Pancreas (tissue), 10 donors: ENCODE measurements at regions not wholly inside any gene's neighbourhood (a gene's known extent, or its start where the extent isn't known, plus 50 kb on each side); places are given as distances from the start of the nearest gene placed in this dataset.
A peak's percentile ranks its signal among the peaks of the same experiment; 100 is the strongest.

Experiments used
- ATAC-seq, 4 donors: fragments of 200-7000 bp; cut with Tn5 transposase; one replicate each; pipeline versions ENCODE4 v1.8.0 to v1.9.1; 2020; ENCODE audit warnings: mild to moderate bottlenecking in 4 of 4, moderate library complexity in 4 of 4
- DNase-seq, 6 donors: peaks; one replicate each; pipeline ENCODE4 v3.0.0-alpha.2; 2020
- FAIRE-seq: peaks from 2 replicates; lab custom pipeline; 2012; peaks lifted over from hg19 to GRCh38; lab: Jason Lieb, UNC
- H3K27ac ChIP-seq, 4 donors: fragments of 200-600 bp; sonication (generic); 1 replicate in 3 of 4; 2 replicates in 1 of 4; pipeline versions ENCODE4 v1.5.0 to v1.8.0; 2020
- H3K27me3 ChIP-seq, 4 donors: fragments of 200-600 bp; one replicate each; pipeline ENCODE4 v1.8.0; 2021
- H3K36me3 ChIP-seq, 3 donors: fragments of 200-600 bp; sonication (generic) in 1 of 3; one replicate each; pipeline versions ENCODE4 v1.5.0 to v1.8.0; 2020 to 2021
- H3K4me1 ChIP-seq, 3 donors: fragments of 200-600 bp; one replicate each; pipeline ENCODE4 v1.8.0; 2021
- H3K4me3 ChIP-seq, 4 donors: fragments of 200-600 bp; sonication (generic) in 2 of 4; one replicate each; pipeline versions ENCODE4 v1.5.0 to v1.8.0; 2020 to 2021
- H3K9me3 ChIP-seq, 4 donors: fragments of 200-600 bp; one replicate each; pipeline ENCODE4 v1.8.0; 2021
- CTCF ChIP-seq, 4 donors: fragments of 200-600 bp; sonication (generic) in 3 of 4; IDR thresholded peaks; one replicate each; pipeline versions ENCODE4 v1.5.0 to v1.8.0; 2021; ENCODE audit warnings: antibody characterized with exemption in 4 of 4
- WGBS, 2 donors: extraction: QIAGEN DNeasy Blood & Tissue Kit; methylation state at CpG; one replicate each; pipeline ENCODE4 v1.1.7; 2013; 5-methylcytosine and 5-hydroxymethylcytosine counted together
- intact Hi-C, 3 donors: fragments of 100-400 bp; cut with DNase I; formaldehyde crosslinking; loops; one replicate each; pipeline versions ENCODE4 v1.11.1 to v1.14.2; 2022
- donor health status: healthy with polysubstance abuse.
- donor health status: DM: no; HTN: no; CAD: no; lungs with moderate emphysema.
- donor health status: DM: no; HTN: no; CAD: no.
- donor health status: control.
- donor health status: control.
- donor health status: Bipolar disorder and iron deficiency.
- donor health status: DM: yes; HTN: yes; CAD: no.
- donor health status: DM: no; HTN: no; CAD: no.
- donor health status: DM: no; HTN: no; CAD: no.
- donor health status: DM: yes; HTN: yes; CAD: no.

GRCh38 chr19:31416548-31416947 lies 67.3 kb upstream of the TSHZ3 start:
- intact Hi-C loops, result no loop called here
- TF ChIP-seq CTCF (IDR thresholded peaks at IDR 0.05), result no peak
- Histone ChIP-seq H3K9me3 (no peaks in the 10 kb centered on the region), H3K4me3 (no peak overlapping the region), H3K27me3 (peaks cover 0 to 9% (median 0%) of the 10 kb centered on the region in 4 donors), H3K4me1 (no peaks in the 10 kb centered on the region), H3K36me3 (no peaks in the 10 kb centered on the region), H3K27ac (no peak overlapping the region)
- WGBS, 2 donors, result 55 to 79% methylated on average over 2 of the region's 2 CpGs
- DNase-seq, result no peak
- no peak for FAIRE-seq
- no peak for ATAC-seq

DNA sequence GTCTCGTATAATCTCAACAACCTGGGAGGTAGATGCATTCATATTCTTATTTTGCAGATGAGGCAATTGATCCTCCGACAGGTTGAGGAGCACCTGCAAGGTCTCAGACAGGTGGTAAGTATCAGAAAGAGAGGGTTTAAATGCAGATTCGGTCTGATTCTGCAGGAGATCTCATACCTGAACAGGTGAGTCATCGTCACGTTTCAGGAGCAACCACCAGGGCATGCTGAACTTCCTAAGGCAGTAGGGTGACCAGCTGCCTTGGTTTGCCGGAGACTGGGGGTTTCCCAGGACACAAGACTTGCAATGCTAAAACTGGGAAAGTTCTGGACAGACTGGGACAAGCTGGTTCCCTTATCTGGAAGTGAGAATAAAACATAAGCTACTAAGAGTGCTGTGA lies 68.8 kb upstream of the TSHZ3 start:
- intact Hi-C loops, result no loop called here
- DNase-seq, result peak in 1 of 6 donors; percentile 16
- Histone ChIP-seq H3K27ac (no peak overlapping the region), H3K4me3 (no peak overlapping the region), H3K9me3 (no peaks in the 10 kb centered on the region), H3K4me1 (no peaks in the 10 kb centered on the region), H3K36me3 (no peaks in the 10 kb centered on the region), H3K27me3 (peaks cover 0 to 9% (median 0%) of the 10 kb centered on the region in 4 donors)
- peak in 1 of 4 donors; percentile 70 for ATAC-seq
- no peak for FAIRE-seq
- TF ChIP-seq CTCF (IDR thresholded peaks at IDR 0.05), result no peak
- WGBS, 2 donors, result 30 to 40% methylated on average over 6 of the region's 6 CpGs

GRCh38 chr19:31418692-31419430 lies 69.6 kb upstream of the TSHZ3 start:
- intact Hi-C loops, result no loop called here

GRCh38 chr19:31419871-31420445 lies 70.7 kb upstream of the TSHZ3 start:
- no peak for DNase-seq
- no peaks in the 10 kb centered on the region for H3K9me3 ChIP-seq
- ATAC-seq, result no peak
- no peak for TF ChIP-seq CTCF (IDR thresholded peaks at IDR 0.05)
- no peaks in the 10 kb centered on the region for H3K36me3 ChIP-seq
- H3K4me1 ChIP-seq, result no peaks in the 10 kb centered on the region
- FAIRE-seq, result no peak
- no peak overlapping the region for H3K4me3 ChIP-seq
- intact Hi-C loops, result no loop called here
- no peak overlapping the region for H3K27ac ChIP-seq
- H3K27me3 ChIP-seq, result peaks cover 0 to 9% (median 0%) of the 10 kb centered on the region in 4 donors
- 56 to 64% methylated on average over 11 of the region's 11 CpGs for WGBS, 2 donors

More at GRCh38 chr19:31418692-31419430, 69.6 kb upstream of the TSHZ3 start:
- FAIRE-seq, result no peak
- ATAC-seq, result no peak
- no peak for DNase-seq
- Histone ChIP-seq H3K4me3 (no peak overlapping the region), H3K27ac (no peak overlapping the region), H3K4me1 (no peaks in the 10 kb centered on the region), H3K36me3 (no peaks in the 10 kb centered on the region), H3K27me3 (peaks cover 0 to 9% (median 0%) of the 10 kb centered on the region in 4 donors), H3K9me3 (no peaks in the 10 kb centered on the region)
- WGBS, 2 donors, result 35 to 37% methylated on average over 8 of the region's 8 CpGs
- TF ChIP-seq CTCF (IDR thresholded peaks at IDR 0.05), result no peak

GRCh38 chr19:31421082-31421481 lies 71.8 kb upstream of the TSHZ3 start:
- FAIRE-seq (no peak), DNase-seq (no peak), ATAC-seq (no peak)
- Histone ChIP-seq H3K9me3 (no peaks in the 10 kb centered on the region), H3K4me3 (no peak overlapping the region), H3K27ac (no peak overlapping the region), H3K4me1 (no peaks in the 10 kb centered on the region), H3K36me3 (no peaks in the 10 kb centered on the region), H3K27me3 (peaks cover 0 to 12% (median 0%) of the 10 kb centered on the region in 4 donors)
- WGBS, 2 donors, result 36 to 37% methylated on average over 6 of the region's 6 CpGs
- TF ChIP-seq CTCF (IDR thresholded peaks at IDR 0.05), result no peak
- intact Hi-C loops, result no loop called here
